K562 (cell line): ENCODE measurements at regions not wholly inside any gene's neighbourhood (a gene's known extent, or its start where the extent isn't known, plus 50 kb on each side); places are given as distances from the start of the nearest gene placed in this dataset.

Experiments
- CEBPB ChIP-seq: fragments of 450-650 bp; IDR thresholded peaks from 2 replicates; pipeline ENCODE4 v1.6.1; 2016; ENCODE audit warnings: missing genetic modification characterization, missing compliant biosample characterization
- CEBPZ ChIP-seq: fragments of 150-350 bp; IDR thresholded peaks from 2 replicates; pipeline ENCODE4 v1.6.1; 2014; ENCODE audit warnings: low read depth, mild to moderate bottlenecking, low read length, borderline replicate concordance
- GABPA ChIP-seq: fragments of 200-800 bp; sonication (Bioruptor generic); conservative IDR thresholded peaks from 2 replicates; pipeline ENCODE4 v1.6.1; 2016; ENCODE audit warnings: low read depth, missing genetic modification characterization, missing compliant biosample characterization
- MAX ChIP-seq: sonication (generic); formaldehyde crosslinking; IDR thresholded peaks from 2 replicates; pipeline ENCODE4 v1.9.0; 2022; ENCODE audit warnings: mild to moderate bottlenecking, missing genetic modification reagents
- NFIX ChIP-seq: fragments of 250-450 bp; sonication (Bioruptor Pico); IDR thresholded peaks from 2 replicates; pipeline ENCODE4 v1.4.0; 2020; ENCODE audit warnings: low read depth, mild to moderate bottlenecking, moderate library complexity
- NR2F6 ChIP-seq: fragments of 450-650 bp; formaldehyde crosslinking; IDR thresholded peaks from 2 replicates; pipeline ENCODE4 v1.4.0; 2020; ENCODE audit warnings: mild to moderate bottlenecking
- RBBP5 ChIP-seq: fragments of 200-600 bp; sonication (generic); IDR thresholded peaks from 2 replicates; pipeline ENCODE4 v1.6.1; 2012; ENCODE audit warnings: borderline replicate concordance, mild to moderate bottlenecking, low read length, control low read depth, inconsistent platforms; ENCODE audit not compliant: insufficient read depth, poor library complexity, severe bottlenecking
- RBM39 ChIP-seq: fragments of 200-400 bp; formaldehyde crosslinking; optimal IDR thresholded peaks from 2 replicates; pipeline ENCODE3; 2018; ENCODE audit warnings: low read depth, low read length
- SMARCC2 ChIP-seq: fragments of 450-650 bp; IDR thresholded peaks from 2 replicates; pipeline ENCODE4 v1.6.1; 2017; ENCODE audit warnings: antibody characterized with exemption, moderate library complexity, mild to moderate bottlenecking, low read depth
- USF1 ChIP-seq: sonication (generic); formaldehyde crosslinking; IDR thresholded peaks from 2 replicates; pipeline ENCODE4 v1.9.0; 2022; ENCODE audit warnings: mild to moderate bottlenecking, missing genetic modification reagents

- no peak for TF ChIP-seq RBM39
- TF ChIP-seq NR2F6 (CRISPR knock-in tag) = no peak
- no peak for TF ChIP-seq SMARCC2
- TF ChIP-seq CEBPB (tag) = no peak
- no peak for TF ChIP-seq NFIX
- TF ChIP-seq MAX (CRISPR knock-in tag) = no peak
- no peak for TF ChIP-seq RBBP5
- TF ChIP-seq CEBPZ = no peak
- no peak for TF ChIP-seq USF1 (CRISPR knock-in tag)
- no peak for TF ChIP-seq GABPA
Observed at GRCh38 chr2:157196956-157197355, 60.5 kb upstream of the GALNT5 start.
